Calu3 (cell line): ENCODE measurements at regions not wholly inside any gene's neighbourhood (a gene's known extent, or its start where the extent isn't known, plus 50 kb on each side); places are given as distances from the start of the nearest gene placed in this dataset.

Experiments
- BruUV-seq: library from RNA; stranded (reverse); fragments of 400-500 nt; replicated peaks from 2 replicates; lab custom pipeline; 2021; lab: Mats Ljungman, UMichigan
- CTCF ChIA-PET: fragments of 300-600 bp; sonication (Branson Sonifier 250); formaldehyde crosslinking; loops from one replicate; lab custom pipeline; 2022; ENCODE audit warnings: antibody characterized with exemption; lab: Charles Lee
- DNase-seq: peaks from one replicate; pipeline ENCODE4 v3.0.0; 2022
- H3K27ac Mint-ChIP-seq: one replicate; pipeline ENCODE4 v1.8.0; 2022; ENCODE audit warnings: mixed read lengths; ENCODE audit not compliant: unreplicated experiment
- H3K27me3 Mint-ChIP-seq: one replicate; pipeline ENCODE4 v1.8.0; 2022; ENCODE audit warnings: mixed read lengths; ENCODE audit not compliant: unreplicated experiment
- H3K36me3 Mint-ChIP-seq: one replicate; pipeline ENCODE4 v1.8.0; 2022; ENCODE audit warnings: mild to moderate bottlenecking, moderate library complexity, mixed read lengths; ENCODE audit not compliant: insufficient read depth, unreplicated experiment
- H3K4me1 Mint-ChIP-seq: one replicate; pipeline ENCODE4 v1.8.0; 2022; ENCODE audit warnings: mild to moderate bottlenecking, low read depth, mixed read lengths; ENCODE audit not compliant: unreplicated experiment
- H3K4me3 Mint-ChIP-seq: one replicate; pipeline ENCODE4 v1.8.0; 2022; ENCODE audit warnings: mild to moderate bottlenecking, low read depth, moderate library complexity, mixed read lengths; ENCODE audit not compliant: unreplicated experiment
- H3K9me3 Mint-ChIP-seq: one replicate; pipeline ENCODE4 v1.8.0; 2022; ENCODE audit warnings: low read depth, mixed read lengths; ENCODE audit not compliant: unreplicated experiment
- intact Hi-C: fragments of 100-400 bp; cut with micrococcal nuclease; formaldehyde crosslinking; loops from one replicate; pipeline ENCODE4 v1.10.0; 2022; ENCODE audit not compliant: unreplicated experiment
- TF ChIP-seq, protein P1 (sequence below): fragments of 200-600 bp; IDR thresholded peaks from one replicate; pipeline ENCODE4 v1.8.0; 2022; ENCODE audit warnings: antibody characterized with exemption; ENCODE audit not compliant: unreplicated experiment

GRCh38 chr2:160630801-160631590 is 137.4 kb upstream of the RBMS1 start:
- Mint-ChIP-seq H3K4me3 (no peak overlapping the region), H3K36me3 (no peaks in the 10 kb centered on the region), H3K27me3 (no peaks in the 10 kb centered on the region), H3K4me1 (peaks cover 19% of the 10 kb centered on the region), H3K9me3 (peaks cover 10% of the 10 kb centered on the region), H3K27ac (no peak overlapping the region)
- no TSS peak for BruUV-seq
- no peak for DNase-seq
- TF ChIP-seq, protein P1, sequence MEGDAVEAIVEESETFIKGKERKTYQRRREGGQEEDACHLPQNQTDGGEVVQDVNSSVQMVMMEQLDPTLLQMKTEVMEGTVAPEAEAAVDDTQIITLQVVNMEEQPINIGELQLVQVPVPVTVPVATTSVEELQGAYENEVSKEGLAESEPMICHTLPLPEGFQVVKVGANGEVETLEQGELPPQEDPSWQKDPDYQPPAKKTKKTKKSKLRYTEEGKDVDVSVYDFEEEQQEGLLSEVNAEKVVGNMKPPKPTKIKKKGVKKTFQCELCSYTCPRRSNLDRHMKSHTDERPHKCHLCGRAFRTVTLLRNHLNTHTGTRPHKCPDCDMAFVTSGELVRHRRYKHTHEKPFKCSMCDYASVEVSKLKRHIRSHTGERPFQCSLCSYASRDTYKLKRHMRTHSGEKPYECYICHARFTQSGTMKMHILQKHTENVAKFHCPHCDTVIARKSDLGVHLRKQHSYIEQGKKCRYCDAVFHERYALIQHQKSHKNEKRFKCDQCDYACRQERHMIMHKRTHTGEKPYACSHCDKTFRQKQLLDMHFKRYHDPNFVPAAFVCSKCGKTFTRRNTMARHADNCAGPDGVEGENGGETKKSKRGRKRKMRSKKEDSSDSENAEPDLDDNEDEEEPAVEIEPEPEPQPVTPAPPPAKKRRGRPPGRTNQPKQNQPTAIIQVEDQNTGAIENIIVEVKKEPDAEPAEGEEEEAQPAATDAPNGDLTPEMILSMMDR: no peak
- intact Hi-C loops: no loop called here
- CTCF ChIA-PET: no interaction called here

DNA sequence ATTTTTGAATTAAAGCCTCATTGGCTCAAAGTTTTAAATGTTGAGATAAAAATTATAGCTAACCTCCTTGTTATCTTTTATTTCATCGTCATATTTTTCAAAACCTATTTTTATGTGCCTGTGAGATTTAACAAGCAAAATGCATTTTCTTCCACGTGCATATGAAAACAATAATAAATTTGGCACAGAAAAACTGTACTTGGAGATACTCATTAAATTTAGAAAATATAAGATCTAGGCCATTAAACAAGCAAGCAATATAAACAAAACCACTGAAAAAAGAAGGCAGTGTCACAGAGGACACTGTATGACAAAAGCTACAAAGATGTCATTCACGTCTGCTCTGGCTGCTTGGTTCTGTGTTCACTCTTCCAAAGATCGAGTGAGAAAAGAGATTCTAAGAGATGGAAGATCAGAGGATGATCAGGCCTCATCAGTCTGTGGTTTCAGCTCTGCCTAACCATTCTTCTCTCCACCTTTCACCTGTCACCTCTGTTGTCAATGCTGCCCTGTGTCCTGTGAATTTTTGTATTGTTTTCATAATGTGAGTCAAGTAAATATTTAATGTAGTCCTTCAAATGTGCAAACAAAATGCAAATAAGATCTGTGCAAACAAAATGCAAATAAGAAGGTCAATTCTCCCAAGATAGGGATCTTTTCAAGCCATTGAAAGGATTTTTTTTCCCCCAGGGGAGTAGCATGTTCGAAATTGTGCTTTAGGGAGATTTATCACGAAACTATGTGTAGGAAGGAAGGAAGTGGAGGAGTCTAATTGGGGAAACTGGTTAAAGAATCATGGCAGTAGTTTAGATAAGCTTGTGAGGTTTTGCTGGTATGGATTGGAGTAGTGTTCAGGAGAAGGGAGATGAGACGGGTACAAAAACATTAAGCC is 138.7 kb upstream of the RBMS1 start:
- CTCF ChIA-PET: no interaction called here
- H3K4me1 Mint-ChIP-seq: peaks cover 20% of the 10 kb centered on the region
- no TSS peak for BruUV-seq
- intact Hi-C loops: no loop called here
- peaks cover 4% of the 10 kb centered on the region for H3K9me3 Mint-ChIP-seq
- H3K4me3 Mint-ChIP-seq: no peak overlapping the region
- H3K36me3 Mint-ChIP-seq: no peaks in the 10 kb centered on the region
- no peak for DNase-seq
- TF ChIP-seq, protein P1: no peak
- H3K27ac Mint-ChIP-seq: no peak overlapping the region
- no peaks in the 10 kb centered on the region for H3K27me3 Mint-ChIP-seq

DNA sequence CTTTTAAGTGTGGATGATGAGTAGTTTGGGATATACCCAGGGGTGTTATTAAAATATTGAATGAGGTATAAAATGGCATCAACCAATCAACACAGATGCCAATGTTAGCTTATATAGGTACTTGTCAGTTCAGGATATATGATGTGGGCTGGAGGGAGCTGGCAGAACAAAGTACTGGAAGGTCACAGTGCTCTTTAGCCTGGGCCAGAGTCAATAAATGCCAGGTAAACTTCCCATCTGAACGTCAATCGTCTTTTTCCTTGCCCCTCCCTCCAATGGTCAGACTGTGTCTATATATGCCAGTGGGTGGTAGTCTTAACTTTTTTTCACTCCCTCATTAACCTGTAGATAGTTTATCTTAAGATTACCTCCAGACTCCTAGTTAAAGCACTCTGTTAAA is 140.8 kb upstream of the RBMS1 start:
- Mint-ChIP-seq H3K27me3 (no peaks in the 10 kb centered on the region), H3K36me3 (no peaks in the 10 kb centered on the region), H3K4me3 (no peak overlapping the region), H3K4me1 (peaks cover 20% of the 10 kb centered on the region), H3K27ac (no peak overlapping the region), H3K9me3 (peaks cover 9% of the 10 kb centered on the region)
- DNase-seq: no peak
- intact Hi-C loops: no loop called here
- TF ChIP-seq, protein P1: no peak
- no TSS peak for BruUV-seq
- CTCF ChIA-PET: no interaction called here

DNA sequence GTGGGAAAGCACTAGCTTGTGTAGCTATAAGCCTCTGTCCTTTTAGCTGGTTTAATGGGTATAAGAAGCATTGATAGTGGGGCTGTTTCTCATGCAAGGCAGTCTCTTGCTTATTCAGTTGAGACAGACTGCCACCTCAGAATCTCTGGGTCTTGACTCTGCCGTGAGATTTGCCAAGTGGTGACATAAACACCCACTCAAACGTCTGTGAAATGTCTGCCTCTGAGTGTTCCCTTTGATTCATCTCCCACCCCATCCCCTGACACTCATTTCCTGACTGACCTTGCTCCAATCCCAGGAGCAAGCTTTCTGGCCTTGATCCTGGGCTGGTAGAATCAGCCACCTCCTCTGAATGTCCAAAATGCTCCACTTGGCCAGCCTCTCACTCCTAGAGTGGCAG is 141.9 kb upstream of the RBMS1 start:
- peaks cover 20% of the 10 kb centered on the region for H3K4me1 Mint-ChIP-seq
- peaks cover 4% of the 10 kb centered on the region for H3K36me3 Mint-ChIP-seq
- no peak for DNase-seq
- CTCF ChIA-PET: no interaction called here
- intact Hi-C loops: no loop called here
- no peak overlapping the region for H3K4me3 Mint-ChIP-seq
- H3K27ac Mint-ChIP-seq: no peak overlapping the region
- no peaks in the 10 kb centered on the region for H3K27me3 Mint-ChIP-seq
- TF ChIP-seq, protein P1: no peak
- peaks cover 14% of the 10 kb centered on the region for H3K9me3 Mint-ChIP-seq
- BruUV-seq: no TSS peak
